NCI-H82 treated with DMSO at 0.1 percent for 48 hours (cell line): ENCODE measurements at regions not wholly inside any gene's neighbourhood (a gene's known extent, or its start where the extent isn't known, plus 50 kb on each side); places are given as distances from the start of the nearest gene placed in this dataset.
A peak's percentile ranks its signal among the peaks of the same experiment; 100 is the strongest.

ENCODE experiments used
- DNase-seq: peaks from one replicate; lab custom pipeline; 2025; ENCODE audit not compliant: unreplicated experiment; lab: John Stamatoyannopoulos, UW

DNA sequence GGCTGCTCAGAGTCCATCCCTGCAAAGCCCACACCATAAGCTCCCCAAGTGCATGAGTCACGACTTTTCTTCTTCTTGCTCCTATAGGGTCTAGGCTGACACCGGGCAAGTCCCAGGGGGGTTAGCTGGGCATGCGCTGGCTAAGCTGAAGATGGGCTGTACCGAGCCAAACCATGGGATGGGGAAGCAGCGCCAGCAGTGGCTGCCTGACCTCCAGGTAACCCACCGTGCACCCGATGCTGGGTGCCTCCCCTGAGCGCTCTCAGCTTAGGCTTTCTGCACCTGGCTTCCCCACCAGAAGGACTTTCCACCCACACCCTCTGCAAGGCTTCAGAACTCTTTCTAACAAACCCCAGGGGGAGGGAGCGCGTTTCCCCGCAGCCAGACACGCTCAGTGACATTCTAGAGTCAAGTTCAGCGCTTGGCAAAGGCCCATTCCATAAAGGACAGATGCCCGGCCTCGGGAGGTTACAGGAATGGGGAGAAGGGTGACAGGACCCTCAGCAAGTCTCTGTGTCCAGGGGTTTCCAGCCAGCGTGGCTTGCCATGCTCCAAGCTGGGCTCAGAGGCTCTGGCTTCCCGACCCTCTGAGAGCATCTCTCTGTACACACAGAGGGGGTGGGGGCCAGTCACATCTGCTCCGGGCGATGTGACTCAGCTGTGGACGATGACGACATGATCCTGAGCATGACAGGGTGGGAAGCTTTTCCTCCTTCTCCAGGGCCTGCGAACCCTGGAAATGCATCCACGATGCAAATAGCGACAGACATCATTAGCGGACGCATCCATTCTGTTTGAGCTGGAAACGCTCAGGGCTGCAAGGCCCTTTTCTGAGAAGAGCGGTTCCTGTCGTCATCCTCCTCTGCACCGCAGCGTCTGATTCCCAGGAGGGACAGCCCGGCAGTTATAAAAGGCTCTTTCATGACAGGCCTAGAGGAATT lies 107.8 kb downstream of the SIK1 start:
- DNase-seq, result no peak

DNA sequence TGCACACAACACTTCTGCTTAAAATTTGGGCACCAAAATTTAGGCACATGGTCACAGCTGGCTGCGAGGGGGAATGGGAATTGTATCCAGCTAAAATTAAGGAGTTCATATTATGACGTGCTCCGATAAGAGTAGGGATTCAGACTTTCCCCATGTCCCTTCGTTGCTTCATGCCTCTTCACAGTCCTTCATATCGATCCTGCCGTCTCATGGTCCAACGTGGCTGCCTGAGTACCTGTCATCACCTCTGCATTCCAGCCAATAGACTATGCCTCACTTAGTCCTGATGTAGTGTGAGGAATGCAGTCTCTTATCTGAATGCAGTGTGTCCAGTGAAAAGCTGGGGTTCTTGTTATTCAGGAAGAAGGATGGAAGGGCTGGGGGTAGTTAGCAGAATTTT lies 108.6 kb downstream of the SIK1 start:
- no peak for DNase-seq

DNA sequence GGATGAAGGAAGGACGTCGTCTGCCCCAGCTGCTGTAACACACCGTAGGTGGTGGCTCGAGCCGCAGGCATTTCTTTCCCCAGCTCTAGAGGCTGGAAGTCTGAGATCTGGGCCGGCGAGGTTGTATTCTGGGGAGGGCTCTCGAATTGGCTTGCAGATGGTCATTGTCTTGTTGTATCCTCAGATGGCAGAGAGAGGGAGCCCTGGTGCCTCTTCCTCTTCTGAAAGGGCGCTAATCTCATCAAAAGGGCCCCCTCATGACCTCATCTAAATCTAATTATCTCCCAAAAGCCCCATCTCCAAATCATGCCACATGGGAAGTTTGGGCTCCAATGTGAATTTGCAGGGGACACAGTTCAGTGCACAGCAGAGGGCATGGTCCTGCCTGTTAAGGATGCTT lies 109.0 kb downstream of the SIK1 start:
- peak; percentile 16 for DNase-seq

DNA sequence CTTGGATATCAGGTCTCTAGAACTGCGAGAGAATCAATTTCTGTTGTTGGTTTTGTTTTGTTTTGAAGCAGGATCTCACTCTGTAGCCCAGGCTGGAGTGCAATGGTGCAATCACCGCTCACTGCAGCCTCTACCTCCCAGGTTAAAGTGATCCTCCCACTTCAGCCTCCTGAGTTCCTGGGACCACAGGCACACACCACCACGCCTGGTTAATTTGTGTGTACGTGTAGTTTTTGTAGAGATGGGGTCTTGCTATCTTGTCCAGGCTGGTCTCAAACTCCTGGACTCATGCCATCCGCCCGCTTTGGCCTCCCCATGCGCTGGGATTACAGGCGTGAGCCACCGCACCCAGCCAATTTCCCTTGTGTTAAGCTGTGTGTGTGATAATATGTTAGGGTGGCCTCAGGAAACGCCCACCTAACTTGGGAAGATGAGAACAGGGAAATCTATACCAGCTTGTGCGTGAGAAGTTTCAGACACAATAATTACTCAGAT lies 109.6 kb downstream of the SIK1 start:
- no peak for DNase-seq

DNA sequence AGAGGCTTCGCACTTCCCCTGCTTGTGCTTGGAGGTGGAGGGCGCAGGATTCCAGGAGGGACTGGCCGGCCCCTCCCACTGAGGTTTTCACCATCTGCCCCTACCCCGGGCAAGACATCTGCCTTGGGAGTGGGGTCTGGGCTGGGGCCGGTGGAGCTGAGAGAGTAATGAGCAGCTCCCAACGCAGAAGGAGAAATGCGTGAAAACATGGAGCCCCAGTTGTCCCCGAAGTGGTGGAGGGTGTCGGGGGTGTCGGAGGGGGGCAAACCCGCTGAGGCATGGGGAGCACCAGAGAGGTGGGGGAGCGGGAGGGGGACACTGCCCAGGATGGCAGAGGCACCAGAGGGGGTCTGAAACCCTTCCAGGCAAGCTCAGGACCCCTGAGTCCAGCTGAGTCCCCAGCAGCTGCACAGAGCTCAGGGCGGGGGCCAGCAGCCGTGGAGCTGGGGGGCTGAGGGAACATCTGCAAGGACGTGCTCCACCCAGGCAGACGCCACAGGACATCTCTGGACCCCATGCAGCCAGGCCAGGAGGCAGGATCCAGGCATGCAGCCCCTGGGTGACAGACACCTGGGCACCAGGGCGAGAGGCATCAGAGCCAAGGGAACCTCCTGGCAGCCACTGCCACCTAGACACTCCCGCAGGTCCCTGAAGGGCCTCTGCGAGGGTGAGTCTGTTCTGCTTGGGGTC lies 110.6 kb downstream of the SIK1 start:
- no peak for DNase-seq

DNA sequence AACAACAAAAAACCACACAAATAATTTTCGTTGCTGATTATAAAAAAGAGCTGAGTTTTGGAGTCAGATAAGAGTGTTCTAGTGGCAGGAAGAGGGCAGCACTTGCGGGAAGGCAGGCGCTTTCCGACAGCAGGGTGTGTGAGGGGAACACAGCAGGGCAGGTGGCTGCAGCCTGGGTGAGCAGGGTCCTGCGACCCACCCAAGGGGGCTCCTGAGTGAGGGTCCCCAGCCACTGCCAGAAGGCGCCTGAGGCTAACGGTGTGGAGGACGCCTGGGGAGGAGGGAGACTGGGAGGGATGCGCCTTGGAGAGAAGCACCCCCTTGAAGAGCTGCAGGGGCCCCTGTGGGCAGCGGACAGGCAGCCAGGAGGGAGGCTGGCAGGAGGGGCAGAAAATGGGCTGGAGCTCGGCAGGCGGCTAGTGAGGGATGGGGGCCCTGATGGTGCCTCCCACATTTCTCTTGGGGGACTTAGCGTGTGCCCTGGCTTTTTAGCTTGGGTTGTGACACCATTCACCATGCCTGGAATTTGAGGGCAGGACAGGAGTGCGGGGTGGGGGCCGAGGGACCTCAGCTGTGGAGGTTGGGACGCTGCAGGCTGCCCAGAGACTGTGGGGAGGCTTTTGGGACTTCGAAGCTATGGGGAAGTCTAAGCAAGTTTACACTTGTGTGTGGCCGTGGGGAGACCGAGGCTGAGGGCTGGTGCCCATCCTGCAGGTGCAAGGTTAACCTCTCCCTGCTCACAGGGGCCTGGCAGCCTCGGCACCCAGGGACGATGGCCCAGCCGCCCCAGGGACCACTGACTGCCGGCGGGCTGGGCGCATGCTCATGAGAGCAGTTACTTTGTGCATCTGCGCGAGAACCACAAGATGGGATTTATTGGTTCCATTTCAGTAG lies 111.4 kb downstream of the SIK1 start:
- no peak for DNase-seq

DNA sequence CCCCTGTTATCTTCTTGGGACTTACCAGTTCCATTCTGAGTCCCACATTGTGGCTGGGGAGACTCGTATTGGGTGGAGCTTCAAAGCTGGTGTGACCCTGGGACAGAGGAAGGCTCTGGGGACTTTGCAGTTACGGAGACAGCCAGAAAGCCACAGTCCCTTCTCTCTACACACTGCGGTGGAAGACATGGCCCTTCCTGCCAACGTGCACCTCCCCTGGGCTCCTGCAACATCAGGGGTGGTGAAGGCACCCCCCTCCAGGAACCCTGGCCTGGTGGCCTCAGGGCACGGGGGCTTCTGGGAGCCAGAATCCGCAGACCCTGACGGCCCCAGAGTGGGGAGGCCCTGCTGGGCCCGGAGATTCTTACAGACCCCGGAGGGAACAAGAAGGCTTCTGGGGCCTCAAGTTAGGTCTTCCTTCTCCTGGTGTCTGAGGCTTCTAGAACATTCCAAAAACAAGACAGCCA lies 113.0 kb downstream of the SIK1 start:
- no peak for DNase-seq

DNA sequence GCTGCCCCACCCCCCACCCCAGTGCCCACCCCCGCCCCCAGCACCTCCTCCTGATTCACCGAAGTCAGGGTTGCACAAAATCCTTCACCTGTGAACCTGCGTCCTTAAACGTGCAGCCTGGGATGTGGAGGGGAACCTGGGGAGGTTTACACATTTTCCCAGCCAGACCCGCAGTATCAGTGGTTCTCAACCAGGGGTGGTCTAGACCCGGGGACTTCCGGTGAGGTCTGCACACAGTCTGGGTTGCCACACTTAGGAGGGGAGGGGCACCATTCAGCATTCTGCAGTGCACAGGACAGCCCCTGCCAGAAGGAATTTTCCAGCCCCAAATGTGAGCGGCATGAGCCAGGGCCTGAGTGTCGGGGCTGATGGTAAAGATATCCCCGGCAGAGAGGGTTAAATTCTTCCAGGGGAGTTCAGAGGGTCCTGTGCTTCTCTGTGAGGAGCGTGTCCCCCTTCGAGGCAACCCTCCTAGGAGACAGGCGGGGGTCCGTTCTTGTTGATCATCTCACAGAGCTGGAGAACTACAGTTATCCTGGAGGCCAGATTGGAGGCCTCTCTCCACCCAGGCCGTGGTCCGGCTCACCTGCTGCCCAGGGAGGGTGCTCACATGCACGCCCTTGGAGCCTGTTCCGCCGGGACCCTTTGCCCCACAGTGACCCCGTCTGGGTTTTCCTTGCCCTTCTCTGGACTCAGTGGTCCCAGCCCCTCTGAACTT lies 113.6 kb downstream of the SIK1 start:
- DNase-seq, result no peak

DNA sequence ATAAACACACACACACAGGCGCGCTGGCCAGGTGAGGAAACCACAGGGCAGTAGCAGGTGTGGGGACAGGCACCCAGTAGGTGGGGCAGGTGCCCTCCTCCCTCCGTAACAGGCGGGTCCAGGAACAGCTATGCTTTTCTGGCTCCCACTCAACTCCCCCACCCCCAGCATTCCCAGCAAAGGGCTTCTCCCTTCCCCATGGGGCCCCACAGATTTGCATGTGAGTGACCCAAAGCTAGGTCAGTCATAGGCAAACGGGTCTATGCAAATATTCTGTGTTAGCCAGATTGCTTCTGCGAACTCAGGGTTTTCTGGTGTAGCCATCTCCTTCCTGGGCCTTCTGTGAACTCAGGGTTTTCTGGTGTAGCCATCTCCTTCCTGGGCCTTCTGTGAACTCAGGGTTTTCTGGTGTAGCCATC lies 114.2 kb downstream of the SIK1 start:
- no peak for DNase-seq

DNA sequence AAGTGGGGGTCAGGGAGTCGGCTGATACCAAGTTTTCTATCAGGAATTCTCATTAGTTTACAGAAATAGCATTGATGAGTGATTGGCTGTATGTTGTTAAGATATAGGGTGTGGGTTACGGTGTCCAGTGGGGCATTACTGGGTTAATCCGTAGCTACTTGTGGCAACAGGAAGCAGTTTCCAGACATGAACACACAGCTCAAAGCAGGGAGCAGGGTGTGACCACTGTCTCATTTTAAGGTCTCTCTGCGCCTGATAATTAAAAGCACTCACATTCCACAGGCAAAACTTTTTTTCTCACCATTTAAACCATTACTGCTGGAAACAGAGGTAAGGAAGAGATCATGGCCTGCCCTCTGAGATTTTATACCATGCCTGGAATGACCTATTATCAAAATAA lies 114.9 kb downstream of the SIK1 start:
- DNase-seq, result no peak

DNA sequence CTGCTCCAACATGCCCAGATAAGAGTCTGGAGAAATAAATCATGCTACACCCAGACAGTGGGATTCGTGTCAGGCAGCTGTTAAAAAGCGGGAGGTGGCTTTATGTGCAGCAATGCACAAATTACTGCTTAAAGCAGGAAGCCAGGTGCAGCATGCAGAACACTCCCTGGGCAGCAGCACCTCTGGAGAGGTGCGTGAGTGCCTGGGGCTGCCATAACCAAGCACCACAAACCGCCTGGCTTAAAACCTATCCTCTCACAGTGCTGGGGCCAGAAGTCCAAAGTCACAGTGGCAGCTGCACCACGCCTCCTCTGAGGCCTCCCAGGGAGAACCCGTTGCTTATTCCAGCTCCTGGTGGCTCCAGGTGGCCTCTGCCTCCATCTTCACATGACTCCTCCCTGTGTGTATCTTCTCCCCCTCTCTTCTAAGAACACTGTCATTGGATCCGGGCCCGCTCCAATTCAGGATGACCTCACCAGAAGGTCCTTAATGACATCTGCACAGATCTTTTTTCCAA lies 115.6 kb downstream of the SIK1 start:
- no peak for DNase-seq

DNA sequence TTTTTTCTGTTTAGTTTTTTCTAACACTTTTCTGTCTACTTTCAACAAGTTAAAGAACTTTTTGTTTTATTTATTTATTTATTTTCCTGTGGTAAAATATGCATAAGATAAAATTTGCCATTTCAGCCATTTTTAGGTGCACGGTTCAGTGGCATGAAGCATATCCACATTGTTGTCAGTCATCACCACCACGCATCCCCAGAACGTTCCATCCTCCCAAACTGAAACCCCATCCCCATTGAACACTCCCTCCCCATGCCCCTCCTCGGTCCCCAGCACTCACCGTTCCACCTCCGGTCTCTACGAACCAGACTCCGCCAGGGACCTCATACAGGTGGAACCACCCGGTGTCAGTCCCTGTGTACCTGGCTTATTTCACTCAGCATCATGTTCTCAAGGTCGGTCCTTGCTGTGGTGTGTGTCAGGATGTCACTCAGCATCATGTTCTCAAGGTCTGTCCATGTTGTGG lies 118.1 kb downstream of the SIK1 start:
- no peak for DNase-seq

DNA sequence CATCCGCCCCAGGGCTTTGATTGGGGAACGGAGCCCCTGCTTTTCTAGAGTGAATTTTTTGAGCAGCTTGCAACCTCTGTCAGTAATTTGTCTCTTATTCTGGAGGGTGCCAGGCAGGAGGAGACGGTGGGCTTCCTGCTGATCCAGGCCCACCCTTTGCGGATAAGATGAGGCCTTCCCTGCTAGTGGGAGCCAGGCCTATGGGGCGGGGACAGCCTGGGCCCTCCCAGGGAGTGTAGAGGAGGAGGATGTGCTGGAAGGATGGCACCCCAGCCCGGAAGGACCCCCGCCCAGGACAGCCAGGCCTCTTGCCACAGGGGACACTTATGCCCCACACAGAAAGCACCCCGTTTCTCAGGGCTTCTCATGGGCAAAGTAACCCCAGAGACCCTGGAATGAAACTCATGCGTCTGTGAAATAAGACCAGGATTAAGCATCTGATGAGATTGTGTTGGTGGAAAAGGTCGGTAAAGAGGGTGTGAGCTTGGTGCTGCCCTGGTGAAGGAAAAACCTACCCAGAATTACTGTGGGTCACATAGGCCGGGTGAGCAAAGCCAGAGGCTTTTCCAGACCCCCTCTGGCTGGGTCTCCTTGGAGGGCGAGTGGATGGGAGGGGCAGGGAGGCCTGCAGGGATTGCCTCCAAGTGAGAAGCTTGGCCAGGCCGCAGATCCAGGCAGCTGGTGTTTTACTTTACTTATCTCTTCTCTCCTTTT lies 118.7 kb downstream of the SIK1 start:
- DNase-seq, result no peak

DNA sequence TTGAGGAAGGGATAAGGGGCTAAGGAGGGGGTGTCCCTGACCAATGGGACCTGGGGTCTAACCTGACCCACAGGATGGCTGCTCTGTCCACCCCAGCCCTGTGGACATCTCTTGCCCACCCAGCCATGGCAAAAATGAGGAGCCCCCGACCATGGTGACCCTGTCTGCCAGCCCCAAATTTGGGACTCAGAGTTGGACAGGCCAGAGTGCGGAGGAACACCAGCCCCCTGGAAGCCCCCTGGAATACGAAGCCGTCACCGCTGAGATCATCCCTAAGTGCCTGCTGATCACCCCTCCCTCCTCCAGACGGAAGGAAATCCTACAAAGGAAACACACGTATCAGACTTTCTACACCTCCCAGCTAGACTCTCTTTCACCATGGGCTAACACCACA lies 119.3 kb downstream of the SIK1 start:
- no peak for DNase-seq

DNA sequence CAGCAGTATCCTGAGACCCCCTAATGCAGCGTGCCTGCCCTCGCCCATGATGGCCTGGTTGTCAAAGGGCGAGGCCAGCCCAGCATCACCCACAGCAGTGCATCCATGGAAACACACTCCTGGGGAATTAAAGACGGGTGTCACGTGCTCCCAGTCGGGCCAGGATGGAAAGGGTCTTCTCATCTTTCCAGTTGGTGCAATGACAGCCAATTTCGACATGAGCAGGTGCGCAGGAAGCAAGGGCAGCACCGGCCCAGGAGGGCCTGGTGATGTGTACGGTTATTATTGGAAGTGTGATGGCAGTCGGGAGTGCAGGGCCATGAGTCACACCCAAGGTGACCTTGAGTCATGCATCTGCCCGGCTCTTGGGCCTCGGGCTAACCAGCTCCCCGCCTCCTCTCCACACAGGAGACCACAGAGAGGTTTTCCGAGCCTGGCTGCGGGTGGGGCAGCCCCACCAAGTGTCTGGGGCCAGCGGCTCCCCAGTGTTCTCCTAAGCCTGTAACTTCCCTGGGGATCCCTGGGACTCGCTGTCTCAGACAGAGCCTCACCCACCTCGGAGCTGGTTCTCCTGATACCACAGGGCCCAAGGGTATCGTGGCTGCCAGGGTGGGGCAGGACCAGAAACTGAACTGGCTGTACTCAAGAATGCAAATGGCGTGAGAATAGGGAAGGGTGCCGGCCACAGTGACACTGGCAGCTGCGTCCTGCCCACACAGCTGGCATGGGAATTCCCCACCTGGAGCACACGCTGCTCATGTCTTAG lies 119.8 kb downstream of the SIK1 start:
- DNase-seq, result no peak

DNA sequence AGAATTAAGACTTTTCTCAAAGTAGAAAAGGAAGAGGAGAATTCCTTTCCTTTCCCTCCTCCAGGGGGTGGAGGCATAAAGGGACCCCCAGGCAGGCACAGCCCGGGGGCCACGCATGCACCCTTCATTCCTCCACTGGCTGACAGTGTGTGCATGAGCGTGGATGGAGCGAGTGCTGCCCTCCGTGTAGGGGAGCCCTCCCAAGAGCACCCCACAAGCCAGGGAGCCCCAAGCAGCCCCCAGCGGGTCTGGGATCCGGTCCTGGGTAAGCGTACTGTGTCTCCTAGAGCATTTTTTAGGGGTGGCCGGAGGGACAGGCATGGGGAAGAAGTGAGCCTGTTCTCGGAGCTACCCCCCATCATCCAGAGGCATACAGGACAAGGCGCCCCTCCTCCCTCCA lies 120.5 kb downstream of the SIK1 start:
- DNase-seq, result no peak

DNA sequence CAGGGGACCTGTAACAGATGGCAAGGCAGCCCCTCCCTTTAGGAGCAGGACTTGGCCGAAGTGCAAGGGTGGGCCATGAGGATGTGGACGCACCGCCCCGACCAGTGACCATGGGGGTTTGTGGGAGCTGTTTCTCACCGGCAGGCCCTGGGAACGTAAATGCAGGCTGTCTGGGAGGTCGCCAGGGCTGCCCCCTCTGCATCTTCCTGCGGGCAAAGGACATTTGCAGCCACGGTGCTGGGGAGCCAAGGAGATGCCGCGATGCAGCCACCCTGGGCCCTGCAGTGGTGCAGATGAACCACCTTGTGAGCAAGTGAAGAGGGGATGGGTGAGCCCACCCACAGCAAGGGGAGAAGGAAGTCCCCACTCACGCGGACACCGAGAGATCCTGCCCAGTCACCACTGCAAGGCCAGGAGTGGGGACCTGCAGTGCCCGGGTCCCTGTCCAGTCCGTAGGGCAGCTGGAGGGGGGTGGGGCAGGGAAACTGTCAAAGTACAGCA lies 121.1 kb downstream of the SIK1 start:
- no peak for DNase-seq

DNA sequence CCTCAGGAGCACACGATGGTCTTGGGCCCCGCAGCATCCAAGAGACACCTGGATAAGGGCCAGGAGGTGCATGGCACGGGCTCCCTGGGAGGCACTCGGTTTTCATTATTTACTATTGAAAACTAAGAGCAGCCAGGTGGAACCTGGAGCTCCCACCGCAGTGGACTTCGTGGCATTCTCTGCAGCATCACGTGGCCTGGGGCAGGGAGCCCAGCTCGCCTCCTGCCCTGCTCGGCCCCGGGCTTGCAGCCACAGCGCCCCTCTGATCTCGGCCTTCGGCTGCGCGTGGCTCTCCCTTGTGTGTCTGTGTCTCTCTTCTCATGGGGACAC lies 121.6 kb downstream of the SIK1 start:
- DNase-seq, result no peak
